ENCODE measurements at regions not wholly inside any gene's neighbourhood (a gene's known extent, or its start where the extent isn't known, plus 50 kb on each side); places are given as distances from the start of the nearest gene placed in this dataset.

GRCh38 chr6:29884261-29884660 lies 56.6 kb downstream of the HLA-G start:
- no peak overlapping the region for H3K9ac ChIP-seq (ENCODE audit: low read depth, low read length)
- no peaks in the 10 kb centered on the region for H3K4me1 ChIP-seq (ENCODE audit: insufficient read depth, low read length)
- H3K36me3 ChIP-seq (ENCODE audit: insufficient read depth, low read length): no peaks in the 10 kb centered on the region
- H3K9me3 ChIP-seq (ENCODE audit: control insufficient read depth, insufficient read depth, low read length): no peaks in the 10 kb centered on the region

- H3K9me3 ChIP-seq (ENCODE audit: control insufficient read depth, insufficient read depth, low read length): no peaks in the 10 kb centered on the region
- H3K36me3 ChIP-seq (ENCODE audit: insufficient read depth, low read length): no peaks in the 10 kb centered on the region
- H3K4me1 ChIP-seq (ENCODE audit: insufficient read depth, low read length): no peaks in the 10 kb centered on the region
- no peak overlapping the region for H3K9ac ChIP-seq (ENCODE audit: low read depth, low read length)
Observed at GRCh38 chr6:29886701-29887100, 55.6 kb upstream of the HLA-A start.

DNA sequence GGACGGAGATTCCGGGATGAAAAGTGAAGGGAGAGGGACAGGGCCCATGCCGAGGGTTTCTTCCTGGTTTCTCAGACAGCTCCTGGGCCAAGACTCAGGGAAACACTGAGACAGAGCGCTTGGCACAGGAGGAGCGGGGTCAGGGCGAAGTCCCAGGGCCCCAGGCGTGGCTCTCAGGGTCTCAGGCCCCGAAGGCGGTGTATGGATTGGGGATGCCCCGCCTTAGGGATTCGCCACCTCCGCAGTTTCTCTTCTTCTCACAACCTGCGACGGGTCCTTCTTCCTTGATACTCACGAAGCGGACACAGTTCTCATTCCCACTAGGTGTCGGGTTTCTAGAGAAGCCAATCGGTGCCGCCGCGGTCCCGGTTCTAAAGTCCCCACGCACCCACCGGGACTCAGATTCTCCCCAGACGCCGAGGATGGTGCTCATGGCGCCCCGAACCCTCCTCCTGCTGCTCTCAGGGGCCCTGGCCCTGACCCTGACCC lies 55.0 kb upstream of the HLA-A start:
- H3K9me3 ChIP-seq (ENCODE audit: control insufficient read depth, insufficient read depth, low read length): no peaks in the 10 kb centered on the region
- no peaks in the 10 kb centered on the region for H3K4me1 ChIP-seq (ENCODE audit: insufficient read depth, low read length)
- H3K9ac ChIP-seq (ENCODE audit: low read depth, low read length): peak overlapping the region; percentile 58
- H3K36me3 ChIP-seq (ENCODE audit: insufficient read depth, low read length): no peaks in the 10 kb centered on the region

- Histone ChIP-seq H3K4me1 (ENCODE audit: insufficient read depth, low read length) (no peaks in the 10 kb centered on the region), H3K9me3 (ENCODE audit: control insufficient read depth, insufficient read depth, low read length) (no peaks in the 10 kb centered on the region), H3K36me3 (ENCODE audit: insufficient read depth, low read length) (no peaks in the 10 kb centered on the region), H3K9ac (ENCODE audit: low read depth, low read length) (peak overlapping the region; percentile 58)
Observed at GRCh38 chr6:29887819-29888776, 54.2 kb upstream of the HLA-A start.

Measured in ES-I3 (cell line).